Osteoblast (primary cell): ENCODE measurements at regions not wholly inside any gene's neighbourhood (a gene's known extent, or its start where the extent isn't known, plus 50 kb on each side); places are given as distances from the start of the nearest gene placed in this dataset.
A peak's percentile ranks its signal among the peaks of the same experiment; 100 is the strongest.

Source experiments
- DNase-seq: peaks from one replicate; pipeline ENCODE4 v3.0.0; 2011; ENCODE audit warnings: low spot score, mixed read lengths; ENCODE audit not compliant: insufficient read length; ENCODE audit errors: missing footprints
- H2AFZ ChIP-seq: 2 replicates; pipeline ENCODE4 v1.6.0; 2011; ENCODE audit warnings: mild to moderate bottlenecking, low read length
- H3K27ac ChIP-seq: 2 replicates; pipeline ENCODE4 v1.5.1; 2011; ENCODE audit warnings: mild to moderate bottlenecking, low read depth, low read length, moderate library complexity
- H3K27me3 ChIP-seq: 2 replicates; pipeline ENCODE4 v1.6.0; 2012; ENCODE audit warnings: mild to moderate bottlenecking, control low read depth, inconsistent platforms, low read length, moderate library complexity; ENCODE audit not compliant: insufficient read depth
- H3K36me3 ChIP-seq: 2 replicates; pipeline ENCODE4 v1.5.1; 2011; ENCODE audit warnings: mild to moderate bottlenecking, low read length, control low read depth, moderate library complexity; ENCODE audit not compliant: insufficient read depth
- H3K4me1 ChIP-seq: 2 replicates; pipeline ENCODE4 v1.5.1; 2011; ENCODE audit warnings: mild to moderate bottlenecking, low read length, control low read depth, moderate library complexity; ENCODE audit not compliant: insufficient read depth
- H3K4me2 ChIP-seq: 2 replicates; pipeline ENCODE4 v1.6.0; 2011; ENCODE audit warnings: mild to moderate bottlenecking, low read length; ENCODE audit not compliant: insufficient read depth
- H3K4me3 ChIP-seq: fragments of 200-600 bp; sonication (generic); 3 replicates; pipeline ENCODE4 v1.5.1; 2012; ENCODE audit warnings: mild to moderate bottlenecking, low read length, inconsistent platforms; ENCODE audit not compliant: insufficient read depth
- H3K79me2 ChIP-seq: 2 replicates; pipeline ENCODE4 v1.6.0; 2012; ENCODE audit warnings: mild to moderate bottlenecking, low read length, control low read depth, inconsistent platforms; ENCODE audit not compliant: insufficient read depth
- H3K9me3 ChIP-seq: 2 replicates; pipeline ENCODE4 v1.5.1; 2011; ENCODE audit warnings: low read depth, low read length, control low read depth
- H4K20me1 ChIP-seq: 2 replicates; pipeline ENCODE4 v1.6.0; 2012; ENCODE audit warnings: mild to moderate bottlenecking, low read length, control low read depth; ENCODE audit not compliant: insufficient read depth
- CTCF ChIP-seq: IDR thresholded peaks from 2 replicates; pipeline ENCODE4 v1.5.1; 2011; ENCODE audit warnings: mild to moderate bottlenecking, low read depth, low read length, moderate library complexity; ENCODE audit errors: extremely low read depth

DNA sequence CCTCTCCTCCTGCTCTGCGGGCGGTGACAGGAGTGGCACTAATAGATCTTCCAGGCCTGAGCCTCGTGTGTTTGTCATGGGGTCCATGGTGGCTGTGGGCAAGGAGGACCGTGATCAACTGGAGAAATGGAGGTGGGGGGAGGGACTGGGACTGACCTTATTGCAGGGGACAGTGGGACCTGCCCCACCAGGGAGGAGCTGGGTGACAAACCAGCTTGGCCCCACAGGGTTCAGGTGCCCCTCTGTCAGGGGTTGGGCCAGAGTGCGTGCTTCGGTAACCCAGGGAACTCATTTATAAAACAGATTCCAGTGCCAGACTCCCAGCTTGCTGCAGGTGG is 366.5 kb downstream of the BCOR start:
- DNase-seq, result no peak
- no peaks in the 10 kb centered on the region for H4K20me1 ChIP-seq
- no peak overlapping the region for H2AFZ ChIP-seq
- H3K27me3 ChIP-seq, result peaks cover 5% of the 10 kb centered on the region
- TF ChIP-seq CTCF, result no peak
- no peak overlapping the region for H3K4me3 ChIP-seq
- peak overlapping the region; percentile 56 for H3K27ac ChIP-seq
- H3K79me2 ChIP-seq, result no peaks in the 10 kb centered on the region
- peak overlapping the region; percentile 47 for H3K4me2 ChIP-seq
- H3K4me1 ChIP-seq, result peaks cover 40% of the 10 kb centered on the region
- no peaks in the 10 kb centered on the region for H3K9me3 ChIP-seq
- no peaks in the 10 kb centered on the region for H3K36me3 ChIP-seq

GRCh38 chrX:39731735-39732134 is 366.0 kb downstream of the BCOR start:
- TF ChIP-seq CTCF, result no peak
- H3K27ac ChIP-seq, result peak overlapping the region; percentile 56
- no peak for DNase-seq
- H3K79me2 ChIP-seq, result no peaks in the 10 kb centered on the region
- no peak overlapping the region for H3K4me3 ChIP-seq
- no peaks in the 10 kb centered on the region for H3K36me3 ChIP-seq
- H3K27me3 ChIP-seq, result peaks cover 5% of the 10 kb centered on the region
- no peak overlapping the region for H3K4me2 ChIP-seq
- H2AFZ ChIP-seq, result no peak overlapping the region
- H3K4me1 ChIP-seq, result peaks cover 41% of the 10 kb centered on the region
- no peaks in the 10 kb centered on the region for H3K9me3 ChIP-seq
- no peaks in the 10 kb centered on the region for H4K20me1 ChIP-seq

- H3K27ac ChIP-seq, result no peak overlapping the region
- TF ChIP-seq CTCF, result no peak
- no peaks in the 10 kb centered on the region for H3K9me3 ChIP-seq
- H3K4me2 ChIP-seq, result no peak overlapping the region
- no peak overlapping the region for H3K4me3 ChIP-seq
- H4K20me1 ChIP-seq, result no peaks in the 10 kb centered on the region
- no peak overlapping the region for H2AFZ ChIP-seq
- no peaks in the 10 kb centered on the region for H3K79me2 ChIP-seq
- no peak for DNase-seq
- H3K4me1 ChIP-seq, result peaks cover 34% of the 10 kb centered on the region
- H3K27me3 ChIP-seq, result no peaks in the 10 kb centered on the region
- H3K36me3 ChIP-seq, result no peaks in the 10 kb centered on the region
Measured at GRCh38 chrX:39733745-39734144, 364.0 kb downstream of the BCOR start.

GRCh38 chrX:39734174-39734776 is 363.5 kb downstream of the BCOR start:
- no peaks in the 10 kb centered on the region for H3K9me3 ChIP-seq
- no peak overlapping the region for H3K4me2 ChIP-seq
- no peaks in the 10 kb centered on the region for H3K27me3 ChIP-seq
- peaks cover 34% of the 10 kb centered on the region for H3K4me1 ChIP-seq
- no peaks in the 10 kb centered on the region for H3K36me3 ChIP-seq
- TF ChIP-seq CTCF, result no peak
- no peak overlapping the region for H3K4me3 ChIP-seq
- H3K27ac ChIP-seq, result no peak overlapping the region
- H4K20me1 ChIP-seq, result no peaks in the 10 kb centered on the region
- no peaks in the 10 kb centered on the region for H3K79me2 ChIP-seq
- no peak for DNase-seq
- H2AFZ ChIP-seq, result no peak overlapping the region
